Spleen (tissue), 11 donors: ENCODE measurements at regions not wholly inside any gene's neighbourhood (a gene's known extent, or its start where the extent isn't known, plus 50 kb on each side); places are given as distances from the start of the nearest gene placed in this dataset.
A peak's percentile ranks its signal among the peaks of the same experiment; 100 is the strongest.

Experiments
- DNase-seq: peaks from one replicate; pipeline ENCODE4 v3.0.0-alpha.2; 2020
- H3K27ac ChIP-seq, 8 donors: fragments of 200-600 bp; sonication (generic) in 7 of 8; 1 replicate in 4 of 8; 2 replicates in 4 of 8; pipeline versions ENCODE4 v1.5.0 to v1.8.0; 2016 to 2021; ENCODE audit warnings: inconsistent platforms in 4 of 8, mild to moderate bottlenecking in 4 of 8, moderate library complexity in 1 of 8
- H3K27me3 ChIP-seq, 7 donors: fragments of 200-600 bp; sonication (generic) in 6 of 7; replicated peaks in 1 of 7; 1 replicate in 4 of 7; 2 replicates in 3 of 7; pipeline versions ENCODE4 v1.5.0 to v1.8.0; 2016 to 2021; ENCODE audit warnings: inconsistent platforms in 3 of 7, mild to moderate bottlenecking in 1 of 7
- H3K36me3 ChIP-seq, 6 donors: fragments of 200-600 bp; sonication (generic) in 5 of 6; 1 replicate in 4 of 6; 2 replicates in 2 of 6; pipeline versions ENCODE4 v1.5.0 to v1.8.0; 2016 to 2021; ENCODE audit warnings: inconsistent platforms in 2 of 6
- H3K4me1 ChIP-seq, 6 donors: fragments of 200-600 bp; sonication (generic) in 5 of 6; 1 replicate in 3 of 6; 2 replicates in 3 of 6; pipeline versions ENCODE4 v1.5.0 to v1.8.0; 2016 to 2021; ENCODE audit warnings: inconsistent platforms in 3 of 6
- H3K4me3 ChIP-seq, 8 donors: fragments of 200-600 bp; sonication (generic) in 7 of 8; 1 replicate in 4 of 8; 2 replicates in 4 of 8; pipeline versions ENCODE4 v1.5.0 to v1.8.0; 2016 to 2021; ENCODE audit warnings: inconsistent platforms in 4 of 8, mild to moderate bottlenecking in 4 of 8, moderate library complexity in 2 of 8
- H3K9me3 ChIP-seq, 8 donors: fragments of 200-600 bp; sonication (generic) in 7 of 8; 1 replicate in 4 of 8; 2 replicates in 4 of 8; pipeline versions ENCODE4 v1.5.0 to v1.8.0; 2016 to 2021; ENCODE audit warnings: inconsistent platforms in 4 of 8
- CTCF ChIP-seq, 11 experiments: fragments of 200-600 bp in 7 of 11; fragments of 450-650 bp in 4 of 11; sonication (generic) in 4 of 11; IDR thresholded peaks in 8 of 11; conservative IDR thresholded peaks in 3 of 11; 1 replicate in 7 of 11; 2 replicates in 4 of 11; pipeline versions ENCODE4 v1.4.0 to v1.8.0; 2016 to 2021; ENCODE audit warnings: antibody characterized with exemption in 11 of 11, inconsistent platforms in 4 of 11, mild to moderate bottlenecking in 1 of 11
- POLR2A ChIP-seq, 3 donors: fragments of 450-650 bp; IDR thresholded peaks; one replicate each; pipeline ENCODE4 v1.5.1; 2017; ENCODE audit warnings: antibody characterized with exemption in 3 of 3, mild to moderate bottlenecking in 1 of 3
- POLR2AphosphoS5 ChIP-seq, 3 donors: sonication (generic); formaldehyde crosslinking; IDR thresholded peaks; one replicate each; pipeline ENCODE4 v1.5.1; 2017; ENCODE audit warnings: antibody characterized with exemption in 3 of 3
- WGBS, 5 donors: extraction: QIAGEN DNeasy Blood & Tissue Kit in 3 of 5; methylation state at CpG; one replicate each; pipeline versions ENCODE4 v1.1.5 to v1.1.7; 2013 to 2018; 5-methylcytosine and 5-hydroxymethylcytosine counted together
- intact Hi-C: fragments of 100-400 bp; cut with DNase I; formaldehyde crosslinking; loops from one replicate; pipeline ENCODE4 v1.15.0; 2023; ENCODE audit warnings: low total_unique reads
- donor health status: healthy with polysubstance abuse.
- donor health status: DM: no; HTN: no; CAD: no; lungs with moderate emphysema.
- donor health status: DM: no; HTN: no; CAD: no.
- donor health status: Bipolar disorder and iron deficiency.
- donor health status: healthy.
- donor health status: DM: no; HTN: no; CAD: no.
- donor health status: DM: yes; HTN: yes; CAD: no.

DNA sequence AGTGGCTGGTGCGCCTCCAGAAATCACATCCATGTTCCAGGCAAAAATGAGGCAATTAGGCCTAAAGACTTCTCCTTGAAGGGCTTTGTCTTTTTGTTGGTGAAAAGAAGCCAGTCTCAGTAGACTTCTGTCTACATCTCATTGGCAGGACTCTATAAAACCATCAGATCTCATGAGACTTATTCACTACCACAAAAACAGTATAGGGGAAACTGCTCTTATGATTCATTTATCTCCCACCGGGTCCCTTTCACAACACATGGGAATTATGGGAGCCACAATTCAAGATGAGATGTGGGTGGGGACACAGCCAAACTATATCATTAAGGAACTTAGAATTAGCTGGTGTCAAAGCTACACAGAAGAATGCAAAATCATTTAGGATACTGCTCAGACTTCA, 77.7 kb upstream of the SNX2 start:
- H3K4me1 ChIP-seq = peaks cover 0 to 34% (median 11%) of the 10 kb centered on the region in 6 donors
- H3K27me3 ChIP-seq = no peaks in the 10 kb centered on the region
- 61 to 68% (median 65%) methylated on average over 2 of the region's 2 CpGs for WGBS, 5 donors
- peak overlapping the region in 5 of 8 donors; percentile 41 to 73 (median 57) for H3K27ac ChIP-seq
- H3K36me3 ChIP-seq = no peaks in the 10 kb centered on the region
- DNase-seq = no peak
- H3K9me3 ChIP-seq = no peaks in the 10 kb centered on the region
- TF ChIP-seq CTCF (IDR thresholded peaks at IDR 0.05 in 8 of 11, conservative IDR thresholded peaks at IDR 0.05 in 3 of 11) (no peak), POLR2AphosphoS5 (IDR thresholded peaks at IDR 0.05) (no peak), POLR2A (IDR thresholded peaks at IDR 0.05) (no peak)
- no peak overlapping the region for H3K4me3 ChIP-seq
- intact Hi-C loops = no loop called here

GRCh38 chr5:122699201-122699600, 75.7 kb upstream of the SNX2 start:
- Histone ChIP-seq H3K9me3 (no peaks in the 10 kb centered on the region), H3K27me3 (no peaks in the 10 kb centered on the region), H3K36me3 (no peaks in the 10 kb centered on the region), H3K4me3 (no peak overlapping the region), H3K4me1 (peaks cover 0 to 53% (median 19%) of the 10 kb centered on the region in 6 donors), H3K27ac (no peak overlapping the region)
- 88 to 94% (median 89%) methylated on average over 2 of the region's 2 CpGs for WGBS, 5 donors
- DNase-seq = no peak
- TF ChIP-seq CTCF (IDR thresholded peaks at IDR 0.05 in 8 of 11, conservative IDR thresholded peaks at IDR 0.05 in 3 of 11) = no peak
- no peak for TF ChIP-seq POLR2AphosphoS5 (IDR thresholded peaks at IDR 0.05)
- TF ChIP-seq POLR2A (IDR thresholded peaks at IDR 0.05) = no peak
- intact Hi-C loops = no loop called here

- WGBS, 5 donors = 59 to 76% (median 65%) methylated on average over 8 of the region's 8 CpGs
- no peak overlapping the region for H3K4me3 ChIP-seq
- H3K27ac ChIP-seq = peak overlapping the region; percentile 51 to 85 (median 72)
- no peak for DNase-seq
- intact Hi-C loops = no loop called here
- peaks cover 0 to 49% (median 13%) of the 10 kb centered on the region in 6 donors for H3K4me1 ChIP-seq
- H3K36me3 ChIP-seq = no peaks in the 10 kb centered on the region
- no peaks in the 10 kb centered on the region for H3K27me3 ChIP-seq
- peak in 2 of 3 donors; percentile 70 to 71 for TF ChIP-seq POLR2AphosphoS5 (IDR thresholded peaks at IDR 0.05)
- no peak for TF ChIP-seq CTCF (IDR thresholded peaks at IDR 0.05 in 8 of 11, conservative IDR thresholded peaks at IDR 0.05 in 3 of 11)
- no peak for TF ChIP-seq POLR2A (IDR thresholded peaks at IDR 0.05)
- no peaks in the 10 kb centered on the region for H3K9me3 ChIP-seq
Measured at GRCh38 chr5:122701640-122702523, 73.0 kb upstream of the SNX2 start.

DNA sequence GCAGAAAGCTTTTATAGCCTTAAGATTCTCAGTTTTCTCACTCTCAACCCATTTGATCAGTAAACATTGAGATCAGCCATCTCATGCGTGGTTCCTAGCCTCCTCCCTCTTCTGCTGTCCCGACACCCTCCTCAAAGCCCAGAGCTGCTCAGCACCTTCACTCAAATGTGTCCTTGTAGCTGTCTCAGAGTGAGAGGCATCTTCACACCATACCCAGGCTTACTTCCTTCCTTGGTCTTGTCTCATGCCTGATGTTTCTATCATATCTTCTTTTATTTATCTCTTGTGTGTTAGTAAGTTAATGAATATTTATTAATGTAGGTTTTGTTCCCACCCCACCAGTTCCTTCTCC, 72.4 kb upstream of the SNX2 start:
- TF ChIP-seq POLR2AphosphoS5 (IDR thresholded peaks at IDR 0.05) (peak in 1 of 3 donors; percentile 74), CTCF (IDR thresholded peaks at IDR 0.05 in 8 of 11, conservative IDR thresholded peaks at IDR 0.05 in 3 of 11) (no peak)
- 50 to 78% (median 55%) methylated on average over 2 of the region's 2 CpGs for WGBS, 5 donors
- Histone ChIP-seq H3K4me1 (peaks cover 0 to 43% (median 9%) of the 10 kb centered on the region in 6 donors), H3K27ac (peak overlapping the region; percentile 51 to 85 (median 72)), H3K36me3 (no peaks in the 10 kb centered on the region), H3K4me3 (no peak overlapping the region), H3K27me3 (no peaks in the 10 kb centered on the region), H3K9me3 (no peaks in the 10 kb centered on the region)
- DNase-seq = no peak
- intact Hi-C loops = no loop called here
